ENCODE measurements at regions not wholly inside any gene's neighbourhood (a gene's known extent, or its start where the extent isn't known, plus 50 kb on each side); places are given as distances from the start of the nearest gene placed in this dataset.

DNA sequence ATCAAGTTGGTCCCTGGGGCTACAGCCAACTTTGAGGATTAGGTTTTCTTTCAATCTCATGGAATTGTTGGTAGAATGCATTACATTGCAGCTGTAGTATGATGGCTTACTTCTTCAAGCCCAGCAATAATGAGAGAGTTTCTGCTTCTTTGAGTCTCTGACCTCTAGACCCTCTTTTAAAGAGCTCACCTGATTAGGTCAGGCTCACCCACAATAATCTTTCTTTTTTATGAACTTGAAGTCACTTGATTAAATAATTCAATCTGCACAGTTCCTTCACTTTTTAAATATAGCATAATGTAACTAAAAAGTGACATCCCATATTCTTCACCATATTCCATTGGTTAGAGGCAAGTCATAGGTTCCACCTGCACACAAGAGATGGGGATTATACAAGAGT, 547.5 kb upstream of the CT83 start:
- DNase-seq, result no peak
- no peak overlapping the region for H2BK5ac ChIP-seq (ENCODE audit: insufficient read length, low read length)
- Mint-ChIP-seq H3K4me3 (no peak overlapping the region), H3K36me3 (ENCODE audit: insufficient read depth in 1 of 3, low read depth in 3 of 3) (peaks cover 1 to 10% (median 4%) of the 10 kb centered on the region in 3 experiments; a peak in 4 of 7 replicates), H3K4me1 (peaks cover 5 to 7% of the 10 kb centered on the region in 2 experiments; a peak in 1 of 4 replicates), H3K27me3 (ENCODE audit: low read depth) (no peaks in the 10 kb centered on the region), H3K9me3 (peaks cover 8 to 15% of the 10 kb centered on the region in 2 experiments; a peak in 4 of 5 replicates), H3K27ac (no peak overlapping the region)
- H3K18ac ChIP-seq (ENCODE audit: insufficient read length, low read depth, low read length), result no peak overlapping the region
- no peak overlapping the region for H3K27ac ChIP-seq (ENCODE audit: insufficient read length, low read depth, low read length)
- no peak overlapping the region for H2BK12ac ChIP-seq (ENCODE audit: insufficient read length, low read depth, low read length)
- no peak overlapping the region for H2BK15ac ChIP-seq (ENCODE audit: low read depth, low read length)
- no peaks in the 10 kb centered on the region for H3K27me3 ChIP-seq (ENCODE audit: insufficient read depth, low read length)
- no peaks in the 10 kb centered on the region for H3K9me3 ChIP-seq (ENCODE audit: control insufficient read depth, low read depth, low read length)
- H3K4me2 ChIP-seq (ENCODE audit: insufficient read depth, insufficient read length, low read length), result no peak overlapping the region
- no peak overlapping the region for H2AFZ ChIP-seq (ENCODE audit: low read length)
- H3K79me2 ChIP-seq (ENCODE audit: insufficient read depth, low read length), result no peaks in the 10 kb centered on the region
- H4K8ac ChIP-seq (replicated peaks; ENCODE audit: insufficient read length, low read depth, low read length), result no peak overlapping the region
- H2BK20ac ChIP-seq (ENCODE audit: low read depth, low read length, poor library complexity, severe bottlenecking), result no peak overlapping the region
- no peak overlapping the region for H3K4ac ChIP-seq (ENCODE audit: low read depth, low read length)
- H3T11ph ChIP-seq (ENCODE audit: low read length), result no peak overlapping the region
- H3K4me1 ChIP-seq (ENCODE audit: insufficient read depth, low read length), result no peaks in the 10 kb centered on the region
- H4K20me1 ChIP-seq (ENCODE audit: control insufficient read depth, insufficient read depth, insufficient read length), result no peaks in the 10 kb centered on the region
- no peak overlapping the region for H3K14ac ChIP-seq (ENCODE audit: insufficient read depth, low read length)
- no peaks in the 10 kb centered on the region for H3K23me2 ChIP-seq (ENCODE audit: insufficient read length, low read depth, low read length, poor library complexity, severe bottlenecking)
- no peaks in the 10 kb centered on the region for H3K79me1 ChIP-seq (ENCODE audit: insufficient read depth, low read depth, low read length, poor library complexity, severe bottlenecking)
- no peak overlapping the region for H4K5ac ChIP-seq (ENCODE audit: insufficient read length, low read depth, low read length)
- no peak overlapping the region for H3K23ac ChIP-seq (ENCODE audit: insufficient read length, low read depth, low read length)
- TF ChIP-seq, protein P1, sequence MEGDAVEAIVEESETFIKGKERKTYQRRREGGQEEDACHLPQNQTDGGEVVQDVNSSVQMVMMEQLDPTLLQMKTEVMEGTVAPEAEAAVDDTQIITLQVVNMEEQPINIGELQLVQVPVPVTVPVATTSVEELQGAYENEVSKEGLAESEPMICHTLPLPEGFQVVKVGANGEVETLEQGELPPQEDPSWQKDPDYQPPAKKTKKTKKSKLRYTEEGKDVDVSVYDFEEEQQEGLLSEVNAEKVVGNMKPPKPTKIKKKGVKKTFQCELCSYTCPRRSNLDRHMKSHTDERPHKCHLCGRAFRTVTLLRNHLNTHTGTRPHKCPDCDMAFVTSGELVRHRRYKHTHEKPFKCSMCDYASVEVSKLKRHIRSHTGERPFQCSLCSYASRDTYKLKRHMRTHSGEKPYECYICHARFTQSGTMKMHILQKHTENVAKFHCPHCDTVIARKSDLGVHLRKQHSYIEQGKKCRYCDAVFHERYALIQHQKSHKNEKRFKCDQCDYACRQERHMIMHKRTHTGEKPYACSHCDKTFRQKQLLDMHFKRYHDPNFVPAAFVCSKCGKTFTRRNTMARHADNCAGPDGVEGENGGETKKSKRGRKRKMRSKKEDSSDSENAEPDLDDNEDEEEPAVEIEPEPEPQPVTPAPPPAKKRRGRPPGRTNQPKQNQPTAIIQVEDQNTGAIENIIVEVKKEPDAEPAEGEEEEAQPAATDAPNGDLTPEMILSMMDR (conservative IDR thresholded peaks at IDR 0.05), result no peak
- no peak overlapping the region for H3K9ac ChIP-seq (ENCODE audit: extremely low read depth, insufficient read length, low read length)
- H3K56ac ChIP-seq (ENCODE audit: insufficient read length, low read depth, low read length), result no peak overlapping the region
- no peak overlapping the region for H2BK120ac ChIP-seq (ENCODE audit: low read depth, low read length, poor library complexity, severe bottlenecking)
- no peak overlapping the region for H4K91ac ChIP-seq (ENCODE audit: insufficient read length, low read depth, low read length)
- H2AK5ac ChIP-seq (ENCODE audit: insufficient read length, low read length), result no peak overlapping the region
